Common myeloid progenitor, CD34-positive (primary cell): ENCODE measurements at regions not wholly inside any gene's neighbourhood (a gene's known extent, or its start where the extent isn't known, plus 50 kb on each side); places are given as distances from the start of the nearest gene placed in this dataset.

Source experiments
- CTCF ChIA-PET: fragments of 350-600 bp; sonication (Branson Sonifier 250); formaldehyde crosslinking; loops from one replicate; lab custom pipeline; 2021; ENCODE audit warnings: antibody characterized with exemption; lab: Charles Lee
- POLR2A ChIA-PET: fragments of 350-600 bp; sonication (Branson Sonifier 250); formaldehyde crosslinking; loops from one replicate; lab custom pipeline; 2021; ENCODE audit warnings: antibody characterized with exemption; lab: Charles Lee
- DNase-seq, 3 donors: peaks; one replicate each; pipeline versions ENCODE4 v3.0.0 to v3.0.0-alpha.2; 2013
- H3K27ac ChIP-seq, 2 experiments: 1 replicate in 1 of 2; 2 replicates in 1 of 2; pipeline ENCODE4 v1.7.0; 2013; ENCODE audit warnings: inconsistent platforms in 2 of 2, low read length in 2 of 2, mild to moderate bottlenecking in 2 of 2, low read depth in 1 of 2, moderate library complexity in 1 of 2; ENCODE audit not compliant: severe bottlenecking in 2 of 2, insufficient read depth in 1 of 2, poor library complexity in 1 of 2
- H3K27me3 ChIP-seq, 5 experiments: replicated peaks in 2 of 5; 1 replicate in 3 of 5; 2 replicates in 2 of 5; pipeline versions ENCODE4 v1.6.1 to v1.7.0; 2013; ENCODE audit warnings: low read length in 4 of 5, mild to moderate bottlenecking in 2 of 5, moderate library complexity in 2 of 5, inconsistent platforms in 1 of 5; ENCODE audit not compliant: insufficient read depth in 5 of 5, control insufficient read depth in 4 of 5
- H3K36me3 ChIP-seq, 4 experiments: 1 replicate in 2 of 4; 2 replicates in 2 of 4; pipeline versions ENCODE4 v1.6.1 to v1.7.0; 2013; ENCODE audit warnings: low read length in 3 of 4, control low read depth in 1 of 4, mild to moderate bottlenecking in 1 of 4; ENCODE audit not compliant: control insufficient read depth in 4 of 4, insufficient read depth in 4 of 4
- H3K4me1 ChIP-seq, 4 experiments: 1 replicate in 3 of 4; 2 replicates in 1 of 4; pipeline versions ENCODE4 v1.6.1 to v1.7.1; 2013; ENCODE audit warnings: low read length in 3 of 4, mild to moderate bottlenecking in 3 of 4, control low read depth in 1 of 4, inconsistent platforms in 1 of 4, moderate library complexity in 1 of 4; ENCODE audit not compliant: control insufficient read depth in 4 of 4, insufficient read depth in 4 of 4; ENCODE audit errors: control extremely low read depth in 1 of 4
- H3K4me3 ChIP-seq, 7 experiments: 1 replicate in 4 of 7; 2 replicates in 3 of 7; pipeline versions ENCODE4 v1.5.1 to v1.7.0; 2013; ENCODE audit warnings: mild to moderate bottlenecking in 7 of 7, low read length in 6 of 7, moderate library complexity in 6 of 7, inconsistent platforms in 2 of 7, low read depth in 2 of 7, control low read depth in 1 of 7; ENCODE audit not compliant: insufficient read depth in 4 of 7, control insufficient read depth in 1 of 7; ENCODE audit errors: extremely low read depth in 1 of 7
- H3K9me3 ChIP-seq, 5 experiments: 1 replicate in 4 of 5; 2 replicates in 1 of 5; pipeline versions ENCODE4 v1.6.1 to v1.7.1; 2013; ENCODE audit warnings: low read length in 4 of 5, mild to moderate bottlenecking in 2 of 5, inconsistent platforms in 1 of 5, low read depth in 1 of 5, moderate library complexity in 1 of 5; ENCODE audit not compliant: control insufficient read depth in 4 of 5, insufficient read depth in 2 of 5; ENCODE audit errors: control extremely low read depth in 1 of 5
- WGBS: methylation state at CpG from one replicate; pipeline ENCODE4 v1.1.5; 2013; ENCODE audit not compliant: insufficient coverage; 5-methylcytosine and 5-hydroxymethylcytosine counted together

- H3K36me3 ChIP-seq = no peaks in the 10 kb centered on the region
- no peak overlapping the region for H3K4me3 ChIP-seq
- POLR2A ChIA-PET = no interaction called here
- peaks cover 0 to 2% (median 0%) of the 10 kb centered on the region in 5 experiments for H3K27me3 ChIP-seq
- DNase-seq = no peak
- H3K27ac ChIP-seq = no peak overlapping the region
- no peaks in the 10 kb centered on the region for H3K9me3 ChIP-seq
- CTCF ChIA-PET = no interaction called here
- H3K4me1 ChIP-seq = no peaks in the 10 kb centered on the region
- WGBS = 96% methylated on average over 4 of the region's 4 CpGs
Measured at GRCh38 chr19:31667106-31667505, 317.9 kb upstream of the TSHZ3 start.

- no peak for DNase-seq
- Histone ChIP-seq H3K4me1 (no peaks in the 10 kb centered on the region), H3K36me3 (no peaks in the 10 kb centered on the region), H3K27ac (no peak overlapping the region), H3K9me3 (no peaks in the 10 kb centered on the region), H3K4me3 (no peak overlapping the region), H3K27me3 (peaks cover 0 to 4% (median 0%) of the 10 kb centered on the region in 5 experiments)
- 100% methylated on average over 4 of the region's 4 CpGs for WGBS
- CTCF ChIA-PET = no interaction called here
- POLR2A ChIA-PET = no interaction called here
Measured at GRCh38 chr19:31668921-31669320, 319.7 kb upstream of the TSHZ3 start.

GRCh38 chr19:31670931-31671330, 321.7 kb upstream of the TSHZ3 start:
- Histone ChIP-seq H3K36me3 (no peaks in the 10 kb centered on the region), H3K4me1 (no peaks in the 10 kb centered on the region), H3K27ac (no peak overlapping the region), H3K9me3 (no peaks in the 10 kb centered on the region), H3K4me3 (no peak overlapping the region), H3K27me3 (peaks cover 0 to 8% (median 3%) of the 10 kb centered on the region in 5 experiments)
- 94% methylated on average over 10 of the region's 10 CpGs for WGBS
- CTCF ChIA-PET = no interaction called here
- DNase-seq = no peak
- POLR2A ChIA-PET = no interaction called here

GRCh38 chr19:31671411-31672035, 322.3 kb upstream of the TSHZ3 start:
- Histone ChIP-seq H3K36me3 (no peaks in the 10 kb centered on the region), H3K27ac (no peak overlapping the region), H3K27me3 (peaks cover 0 to 8% (median 3%) of the 10 kb centered on the region in 5 experiments), H3K4me1 (no peaks in the 10 kb centered on the region), H3K4me3 (no peak overlapping the region), H3K9me3 (no peaks in the 10 kb centered on the region)
- 97% methylated on average over 5 of the region's 10 CpGs for WGBS
- DNase-seq = no peak
- ChIA-PET CTCF (no interaction called here), POLR2A (no interaction called here)

- DNase-seq = no peak
- 85% methylated on average over 7 of the region's 11 CpGs for WGBS
- no peaks in the 10 kb centered on the region for H3K9me3 ChIP-seq
- CTCF ChIA-PET = no interaction called here
- no peaks in the 10 kb centered on the region for H3K36me3 ChIP-seq
- no peak overlapping the region for H3K27ac ChIP-seq
- no peaks in the 10 kb centered on the region for H3K4me1 ChIP-seq
- no peak overlapping the region for H3K4me3 ChIP-seq
- H3K27me3 ChIP-seq = peaks cover 0 to 8% (median 3%) of the 10 kb centered on the region in 5 experiments
- POLR2A ChIA-PET = no interaction called here
Measured at GRCh38 chr19:31674503-31675192, 325.4 kb upstream of the TSHZ3 start.

- no peaks in the 10 kb centered on the region for H3K4me1 ChIP-seq
- H3K9me3 ChIP-seq = no peaks in the 10 kb centered on the region
- DNase-seq = no peak
- WGBS = 72% methylated on average over 7 of the region's 10 CpGs
- H3K27me3 ChIP-seq = peaks cover 0 to 7% (median 3%) of the 10 kb centered on the region in 5 experiments
- H3K36me3 ChIP-seq = no peaks in the 10 kb centered on the region
- H3K27ac ChIP-seq = no peak overlapping the region
- ChIA-PET CTCF (interaction anchor here (1.3 kb wide), 1 partner anchor 549 kb away, joined by 3 read pairs; no protein-coding TSS in a partner anchor), POLR2A (no interaction called here)
- no peak overlapping the region for H3K4me3 ChIP-seq
Measured at GRCh38 chr19:31675193-31675913, 326.1 kb upstream of the TSHZ3 start.
